ENCODE measurements at regions not wholly inside any gene's neighbourhood (a gene's known extent, or its start where the extent isn't known, plus 50 kb on each side); places are given as distances from the start of the nearest gene placed in this dataset.
A peak's percentile ranks its signal among the peaks of the same experiment; 100 is the strongest.

DNA sequence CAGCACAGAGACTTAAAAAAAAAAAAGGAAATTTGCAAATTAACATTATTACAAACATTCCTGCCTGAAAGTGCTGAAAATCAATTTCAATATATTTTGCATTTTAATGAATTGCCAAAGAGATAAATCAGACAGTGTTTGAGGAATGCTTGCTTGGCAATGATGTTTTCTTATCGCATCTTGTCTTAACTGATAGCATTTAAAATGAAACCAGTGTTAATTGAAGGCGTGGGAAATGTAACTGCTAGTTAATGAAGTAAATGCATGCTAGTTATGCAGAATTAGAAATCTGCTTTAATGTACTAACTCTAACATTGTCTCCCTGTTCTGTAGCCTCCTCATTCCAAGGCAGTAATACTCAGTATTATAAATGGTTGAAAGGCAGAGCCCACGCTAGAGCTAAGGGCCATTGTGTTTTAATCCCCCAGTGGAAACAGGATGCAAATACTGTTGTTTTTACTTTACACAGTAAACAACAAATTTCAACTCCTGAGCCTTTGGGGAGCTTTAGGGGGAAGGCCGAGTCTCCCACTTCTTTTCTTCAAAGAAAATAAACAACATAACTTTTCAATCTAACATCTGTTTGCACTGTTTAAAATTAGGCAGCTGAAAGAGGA lies 586.9 kb downstream of the TLE4 start:
- DNase-seq: no peak

DNA sequence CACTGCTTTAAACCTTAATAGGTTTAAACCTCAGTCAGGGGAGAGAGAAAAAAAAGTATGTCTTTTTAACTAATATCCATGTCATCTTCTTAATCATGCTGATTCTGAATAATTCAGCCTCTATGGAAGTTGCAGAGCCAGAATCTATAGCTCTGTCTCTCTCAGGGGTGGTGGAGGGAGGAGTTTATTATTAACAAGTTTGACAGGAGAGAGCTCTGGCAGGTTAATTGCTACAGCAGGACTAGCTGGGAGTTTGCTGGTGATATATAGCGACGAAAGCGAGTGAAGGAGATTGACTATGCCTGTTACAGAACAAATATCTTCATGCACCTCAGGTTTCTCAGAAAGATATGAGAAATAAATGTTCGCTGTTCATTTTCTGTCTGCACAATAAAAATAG lies 586.4 kb downstream of the TLE4 start:
- DNase-seq: no peak

DNA sequence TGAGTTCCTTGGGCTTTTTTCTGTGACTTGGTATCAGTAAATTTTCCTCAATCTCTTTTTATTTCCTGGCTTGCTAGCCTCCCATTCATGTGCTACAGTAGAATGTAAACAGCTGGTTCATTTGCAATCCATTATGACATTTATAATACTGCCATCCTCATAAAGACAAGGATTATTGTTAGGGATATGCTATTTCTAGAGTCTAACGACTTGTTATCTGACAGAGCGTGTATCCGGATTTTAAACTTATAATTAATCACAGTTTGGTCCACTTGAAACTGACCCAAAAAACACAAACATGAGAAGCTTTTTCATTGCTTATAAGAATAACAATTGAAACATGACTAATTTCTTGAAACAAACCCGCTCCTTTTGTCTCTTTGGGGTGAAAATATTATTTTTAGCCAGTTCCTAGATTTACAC lies 585.8 kb downstream of the TLE4 start:
- DNase-seq: no peak

DNA sequence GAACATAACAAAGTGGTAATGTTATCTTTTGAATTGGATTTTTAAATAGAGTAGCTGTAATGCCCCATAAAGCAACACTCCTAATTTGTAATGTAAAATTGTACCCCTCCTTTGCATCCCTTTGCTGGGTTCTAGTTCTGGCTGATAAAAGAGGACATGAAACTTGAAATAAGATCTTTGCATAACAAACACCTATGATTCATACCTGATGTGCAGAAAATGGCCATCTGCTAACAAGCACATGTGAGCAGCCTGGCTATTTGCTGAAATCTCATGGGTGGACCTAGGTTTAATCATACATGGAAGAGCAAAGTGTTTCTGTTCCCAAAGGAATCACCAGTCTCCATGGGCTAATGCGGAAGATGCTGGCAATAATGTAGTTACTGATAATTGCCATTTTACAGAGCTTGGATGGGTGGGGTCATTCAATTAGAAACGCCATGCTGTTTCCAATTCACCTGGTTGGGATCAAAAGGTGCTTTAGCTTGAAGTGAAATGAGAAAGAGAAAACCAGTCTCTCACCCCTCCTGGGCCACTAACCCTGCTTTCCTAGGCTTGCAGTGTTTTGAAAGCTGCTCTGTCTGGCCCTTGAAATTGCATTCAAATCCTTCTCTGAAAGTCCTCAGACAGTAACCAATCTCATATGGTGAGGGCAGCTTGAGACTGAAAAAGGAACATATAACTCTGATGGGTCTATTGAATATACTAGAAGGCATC lies 585.1 kb downstream of the TLE4 start:
- DNase-seq: no peak

DNA sequence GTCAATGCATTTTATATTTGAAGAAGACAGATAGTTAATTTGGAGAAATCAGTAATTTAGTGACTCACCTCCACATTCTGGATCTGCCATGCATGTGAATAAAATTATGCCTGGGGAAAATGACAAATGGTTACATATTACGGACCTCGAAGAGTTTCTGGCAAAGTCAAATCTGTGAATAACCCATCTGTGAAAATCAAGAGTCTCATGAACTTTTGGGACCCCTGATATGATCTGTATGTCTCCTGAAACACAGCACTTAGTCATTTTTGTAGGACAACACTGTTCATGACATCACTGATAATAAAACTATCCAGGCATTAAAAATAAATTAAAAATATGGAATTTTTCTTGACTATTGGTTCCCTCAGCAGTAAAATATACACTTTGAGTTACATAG lies 584.5 kb downstream of the TLE4 start:
- no peak for DNase-seq

DNA sequence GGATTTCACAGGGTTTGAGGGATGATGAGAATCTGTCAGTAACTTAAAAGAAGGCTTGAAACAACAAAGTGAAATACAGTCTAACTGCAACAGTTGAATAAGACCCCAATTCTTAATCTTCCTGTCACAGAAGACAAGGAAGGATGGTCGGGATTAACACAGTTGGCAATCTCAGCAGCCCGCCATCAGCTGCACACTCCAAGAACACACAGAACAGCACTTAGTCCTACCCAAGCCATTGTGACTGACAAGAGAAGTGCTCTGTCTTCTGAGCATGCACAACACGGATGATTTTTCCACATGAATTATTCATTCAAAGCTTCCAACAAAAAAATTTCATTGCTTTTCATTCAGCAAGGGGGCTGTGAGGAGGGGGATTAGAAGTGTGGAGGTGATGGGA lies 576.1 kb downstream of the TLE4 start:
- DNase-seq: no peak

DNA sequence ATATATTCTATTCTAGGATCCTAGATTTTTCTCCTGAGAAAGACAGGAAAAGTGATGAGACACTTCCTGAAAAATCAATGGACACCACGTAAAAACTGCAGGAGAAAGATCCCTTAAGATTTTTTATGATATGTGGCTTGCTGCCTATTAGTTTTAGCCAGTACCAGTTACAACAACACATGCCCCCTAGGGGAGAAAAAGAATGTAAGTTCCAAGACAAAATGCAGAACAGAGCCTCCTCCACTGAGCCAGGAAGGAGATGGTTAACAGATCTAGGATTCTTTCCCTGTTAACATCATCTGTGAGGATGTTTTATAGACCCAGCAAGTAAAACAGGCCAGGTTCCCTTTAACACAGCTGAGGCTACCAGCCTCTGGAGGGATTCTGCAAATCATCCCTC lies 574.7 kb downstream of the TLE4 start:
- no peak for DNase-seq

DNA sequence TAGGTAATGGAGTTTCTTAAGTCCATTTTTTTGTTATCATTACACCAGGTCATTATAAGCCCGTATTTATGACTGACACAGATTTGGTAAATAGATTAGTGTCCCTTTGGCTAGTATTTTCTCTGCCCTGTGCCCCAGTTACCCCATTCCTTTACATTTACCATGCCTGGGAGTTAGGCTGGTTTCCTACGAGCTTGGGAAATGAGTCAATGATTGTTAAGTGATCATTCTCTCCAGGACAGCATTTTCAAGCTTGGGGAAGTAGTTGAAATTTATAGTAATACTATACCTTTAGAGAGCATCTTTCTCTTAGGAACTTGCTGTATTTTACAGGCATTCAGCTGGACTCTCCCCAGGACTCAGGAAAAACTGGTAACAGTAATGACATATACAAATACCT lies 573.1 kb downstream of the TLE4 start:
- no peak for DNase-seq

DNA sequence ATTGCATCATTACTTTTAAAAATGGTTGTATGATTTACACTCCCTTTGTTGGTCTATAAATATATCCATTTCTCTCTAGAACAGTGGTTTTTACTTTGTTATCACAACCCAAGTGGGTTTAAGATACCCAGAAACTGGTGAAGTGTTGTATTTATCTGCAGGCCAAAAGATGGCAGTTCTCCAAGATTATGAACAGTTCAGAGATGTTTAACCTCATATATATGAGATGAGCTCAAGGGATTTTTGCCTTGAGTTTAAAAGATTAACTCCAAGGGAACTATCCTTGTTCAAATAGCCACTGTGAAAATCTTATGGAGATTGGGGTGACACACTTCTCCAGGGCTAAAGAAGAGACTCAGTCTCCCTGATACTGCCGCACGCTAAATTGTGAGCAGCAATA lies 572.6 kb downstream of the TLE4 start:
- DNase-seq: no peak

DNA sequence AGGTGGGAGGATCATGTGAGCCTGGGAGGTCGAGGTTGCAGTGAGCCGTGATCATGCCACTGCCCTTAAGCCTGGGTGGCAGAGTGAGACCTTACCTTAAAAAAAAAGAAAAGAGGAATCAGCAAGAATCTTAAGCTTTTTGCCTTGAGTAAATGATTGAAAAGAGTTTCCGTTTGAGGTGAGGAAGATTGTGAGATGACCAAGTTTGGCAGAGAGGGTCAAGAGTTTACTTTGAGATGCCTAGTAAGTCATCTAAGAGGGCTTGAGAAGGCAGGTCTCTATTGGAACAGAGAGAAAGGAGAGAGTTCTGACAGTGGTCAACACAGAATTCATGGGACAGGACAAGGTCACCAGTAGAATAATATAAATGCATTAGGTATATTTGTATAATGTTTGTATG lies 572.1 kb downstream of the TLE4 start:
- no peak for DNase-seq

DNA sequence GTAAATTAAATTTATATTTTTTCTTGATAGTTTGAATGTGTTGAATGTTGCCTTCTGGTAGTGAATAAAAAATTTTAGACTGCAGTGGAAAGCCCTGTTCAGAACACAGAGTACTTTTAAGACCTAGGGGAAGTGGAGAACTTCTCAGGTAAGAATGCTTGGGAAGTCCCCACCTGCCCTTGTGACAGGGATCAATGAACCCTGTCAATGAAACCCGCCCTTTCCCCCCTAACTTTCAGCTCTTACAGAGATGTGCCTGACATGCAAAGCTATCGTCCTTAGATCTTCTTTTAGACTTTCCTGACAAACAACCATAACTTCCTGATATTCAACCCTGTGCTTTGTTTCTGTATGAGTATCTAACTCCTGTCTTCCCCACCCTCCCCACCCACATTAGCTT lies 562.7 kb downstream of the TLE4 start:
- no peak for DNase-seq

DNA sequence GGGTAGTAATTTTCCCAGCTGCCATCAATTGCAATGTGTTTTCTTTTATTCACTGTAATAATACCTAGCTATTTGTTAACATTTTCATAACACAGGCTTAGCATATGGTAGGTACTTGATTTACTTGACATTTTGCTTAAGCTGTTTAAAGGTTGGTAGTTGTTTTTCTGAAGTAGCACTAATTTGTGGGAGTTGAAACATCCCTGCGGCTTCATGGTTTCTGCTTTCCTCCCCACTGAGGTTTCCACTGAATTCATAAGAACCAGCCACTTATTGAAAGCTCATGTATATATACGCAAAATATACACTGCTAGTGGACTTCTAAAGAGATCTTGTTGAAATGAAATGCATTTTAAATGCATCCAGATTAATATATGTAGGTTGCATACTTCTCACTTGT lies 559.9 kb downstream of the TLE4 start:
- no peak for DNase-seq

DNA sequence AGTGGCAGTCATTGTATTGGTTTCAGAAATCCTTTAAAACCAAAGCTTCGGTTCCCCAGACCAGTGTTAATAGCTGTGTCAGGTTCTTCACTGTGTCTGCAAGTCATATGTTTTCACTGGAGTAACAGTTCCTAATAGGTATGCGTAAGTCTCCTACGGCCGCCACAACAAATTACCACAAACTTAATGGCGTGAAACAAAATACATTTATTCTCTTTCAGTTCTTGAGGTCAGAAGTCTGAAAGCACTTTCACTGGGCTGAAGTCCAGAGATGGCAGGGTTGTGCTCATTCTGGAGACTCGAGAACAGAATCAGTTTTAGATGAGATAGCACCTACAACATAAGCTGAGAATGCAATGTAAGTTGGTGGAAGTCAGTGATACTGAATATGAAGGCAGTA lies 556.2 kb downstream of the TLE4 start:
- no peak for DNase-seq

DNA sequence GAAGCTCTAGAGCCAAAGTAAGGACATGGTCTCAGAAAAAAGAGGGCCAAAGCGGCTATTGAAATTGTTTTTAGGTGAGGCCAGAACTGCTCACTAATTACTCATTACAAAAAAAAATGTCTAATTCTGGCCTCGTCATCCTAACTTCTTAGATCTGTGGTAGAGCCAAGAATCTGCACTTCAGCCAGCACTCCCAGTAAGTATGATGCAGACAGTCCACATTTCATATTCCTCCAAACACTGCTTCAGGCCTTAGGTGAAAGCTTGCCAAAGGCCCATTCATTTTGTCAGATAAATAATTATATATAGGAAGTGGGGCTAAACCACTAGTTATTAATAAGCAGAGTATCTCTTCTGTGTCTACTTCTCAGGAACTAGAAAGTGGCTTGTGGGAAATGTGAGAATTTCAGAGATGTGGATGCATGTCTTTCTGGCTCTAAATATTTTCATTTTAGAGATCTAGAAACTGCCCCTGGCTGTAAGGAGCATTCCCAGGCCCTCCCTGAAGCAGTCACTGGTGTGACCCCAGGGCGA lies 554.0 kb downstream of the TLE4 start:
- no peak for DNase-seq

DNA sequence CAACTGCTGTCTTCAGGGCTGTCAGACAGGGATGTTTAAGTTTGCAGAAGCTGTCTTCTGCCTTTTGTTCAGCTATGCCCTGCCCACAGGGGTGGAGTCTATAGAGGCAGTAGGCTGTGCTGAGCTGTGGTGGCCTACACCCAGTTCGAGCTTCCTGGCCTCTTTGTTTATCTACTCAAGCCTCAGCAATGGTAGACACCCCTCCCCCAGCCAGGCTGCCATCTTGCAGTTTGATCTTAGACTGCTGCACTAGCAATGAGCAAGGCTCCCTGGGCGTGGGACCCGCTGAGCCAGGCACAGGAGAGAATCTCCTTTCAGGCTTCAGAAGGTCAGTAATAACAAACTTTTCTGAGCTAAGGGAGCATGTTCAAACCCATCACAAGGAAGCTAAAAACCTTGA lies 545.3 kb downstream of the TLE4 start:
- DNase-seq: no peak

DNA sequence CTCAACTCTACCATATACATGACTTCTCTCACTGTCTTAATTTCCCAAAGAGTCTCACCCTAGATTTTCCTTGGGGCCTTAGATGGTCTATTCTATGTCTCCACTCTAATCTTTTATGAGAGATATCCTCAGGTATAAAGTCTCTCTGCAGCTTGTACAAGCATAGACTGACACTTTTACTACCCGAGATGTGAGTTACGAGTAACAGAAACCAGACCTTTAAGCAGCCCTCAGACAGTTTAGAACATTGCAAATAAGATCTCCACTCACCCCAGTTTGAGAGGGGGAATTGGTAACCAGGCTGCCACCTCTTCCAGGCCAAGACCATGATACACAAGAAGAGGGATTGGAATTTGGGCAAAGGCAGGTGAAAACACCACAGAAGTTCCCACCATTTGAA lies 542.5 kb downstream of the TLE4 start:
- no peak for DNase-seq

DNA sequence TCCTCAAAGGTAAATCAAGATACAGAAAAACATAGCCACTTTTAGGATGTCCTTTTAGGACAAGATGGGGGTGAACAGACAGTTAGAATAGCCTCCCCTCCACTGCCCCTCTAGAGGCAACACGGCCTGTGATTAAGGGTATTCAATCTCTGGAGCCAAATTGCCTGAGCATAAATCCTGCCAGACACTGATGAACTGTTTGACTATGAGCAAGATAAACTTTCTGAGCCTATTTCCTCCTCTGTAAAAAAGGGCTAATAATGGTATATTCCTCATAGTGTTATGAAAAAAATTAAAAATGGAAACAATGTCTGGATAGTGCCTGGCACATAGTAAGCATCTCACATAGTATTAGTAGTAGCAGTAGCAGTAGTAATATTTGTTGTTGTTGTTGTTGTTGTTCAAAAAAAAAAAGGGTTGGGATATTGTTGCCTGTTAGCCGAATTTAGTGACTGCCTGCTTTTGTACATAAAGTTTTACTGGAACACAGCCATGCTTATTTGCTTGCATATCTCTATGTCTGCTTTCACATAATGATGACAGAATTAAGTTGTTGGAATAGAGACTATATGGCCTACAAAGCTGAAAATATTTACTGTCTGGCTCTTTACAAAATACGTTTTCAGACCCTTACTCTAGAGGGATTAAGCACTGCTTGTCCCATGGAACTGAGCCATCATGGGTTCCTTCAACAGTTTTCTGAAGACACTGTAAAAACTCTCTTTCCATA lies 536.3 kb downstream of the TLE4 start:
- no peak for DNase-seq

DNA sequence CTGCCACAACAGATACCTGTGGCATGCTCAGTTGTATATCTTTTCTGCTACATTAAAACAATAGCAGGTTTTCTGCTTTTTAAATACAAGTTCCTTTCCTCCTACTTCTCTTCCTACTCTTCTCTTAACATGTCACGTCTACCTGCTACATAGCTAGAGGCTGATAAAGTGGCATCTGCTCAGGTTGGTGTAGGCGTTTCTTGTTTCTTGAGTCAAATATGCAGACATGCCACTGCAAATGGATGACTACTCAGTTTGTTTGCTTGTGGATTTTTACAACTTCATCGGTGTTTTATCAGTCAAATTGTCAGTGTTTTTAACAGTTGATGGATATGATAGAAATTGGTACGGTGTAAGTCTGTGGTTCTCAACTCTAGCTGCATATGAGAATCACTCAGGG lies 525.7 kb downstream of the TLE4 start:
- no peak for DNase-seq

DNA sequence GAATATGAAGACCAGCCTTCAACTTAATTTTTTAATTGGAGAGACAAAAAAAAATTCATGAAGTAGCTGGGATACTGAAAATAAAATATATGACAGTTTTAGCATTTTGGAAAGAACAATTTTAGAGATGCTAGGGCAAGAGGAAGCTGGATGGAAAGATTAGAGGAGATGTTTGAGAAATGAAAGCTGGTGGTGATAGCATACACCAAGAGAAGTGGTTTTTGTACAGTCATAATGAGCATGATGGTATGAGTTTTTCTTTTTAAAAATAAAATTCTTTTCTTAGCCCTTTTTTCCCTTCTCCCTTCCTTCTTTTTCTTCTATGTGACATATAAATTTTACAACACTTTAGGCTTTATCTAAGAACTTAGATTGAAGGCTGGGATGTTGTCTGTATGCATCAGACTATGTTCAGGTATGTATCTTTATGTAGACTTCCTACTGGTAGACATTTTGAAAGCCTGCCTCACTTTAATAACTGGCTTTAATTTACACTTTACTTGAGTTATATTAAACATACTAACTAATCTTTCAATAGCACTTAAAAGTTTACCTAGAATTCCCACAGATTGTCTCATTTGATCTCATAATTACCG lies 522.5 kb downstream of the TLE4 start:
- no peak for DNase-seq

DNA sequence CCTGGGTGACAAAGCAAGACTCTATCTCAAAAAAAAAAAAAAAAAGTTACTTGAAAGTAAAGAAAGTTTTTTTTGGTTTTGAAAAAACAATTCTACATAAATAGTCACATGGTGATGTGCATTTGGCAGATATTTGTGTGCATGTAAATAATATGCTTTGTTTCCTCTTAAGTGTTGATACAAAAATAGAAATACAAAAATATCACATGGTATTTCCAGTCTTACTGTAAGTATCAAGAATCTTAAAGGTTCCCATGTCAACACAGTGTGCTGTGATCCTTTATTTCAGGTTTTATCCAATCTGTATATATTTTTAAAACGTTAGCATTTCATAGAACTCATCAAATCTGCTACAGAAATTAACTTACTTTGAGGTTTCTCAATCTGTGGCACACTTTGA lies 521.9 kb downstream of the TLE4 start:
- DNase-seq: no peak

DNA sequence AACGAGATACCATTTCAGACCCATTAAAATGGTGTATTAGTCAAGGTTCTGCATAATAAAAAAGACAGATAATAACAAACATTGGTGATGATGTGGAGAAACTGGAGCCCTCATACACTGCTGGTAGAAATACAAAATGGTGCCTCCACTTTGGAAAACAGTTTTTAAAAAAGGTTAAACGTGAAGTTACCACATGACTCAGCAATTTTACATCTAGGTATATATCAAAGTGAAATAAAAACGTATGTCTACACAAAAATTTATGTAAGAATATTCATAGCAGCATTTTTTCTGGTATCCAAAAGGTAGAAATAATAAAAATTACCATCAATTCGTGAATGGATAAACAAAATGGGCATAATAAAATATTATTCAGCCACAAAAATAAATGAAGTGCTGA lies 519.8 kb downstream of the TLE4 start:
- DNase-seq: no peak

DNA sequence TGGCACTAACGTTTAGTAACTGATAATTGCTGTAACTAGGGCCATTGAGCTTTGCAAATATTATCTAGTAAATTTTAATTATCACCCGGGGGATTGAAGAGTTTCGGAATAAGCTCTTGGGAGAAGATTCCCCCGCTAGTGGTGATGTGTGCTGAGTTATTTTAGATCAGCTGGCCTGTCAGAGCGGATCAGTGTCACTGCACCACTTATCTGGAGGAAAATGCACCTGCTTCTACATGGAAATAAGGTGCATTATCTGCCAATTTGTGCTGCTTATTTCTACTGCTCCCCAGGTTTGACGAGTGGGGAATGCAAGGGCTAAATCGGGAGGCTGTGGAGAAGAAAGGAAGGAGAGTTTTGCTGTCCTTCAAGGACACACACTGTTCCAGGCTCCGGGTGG lies 518.6 kb downstream of the TLE4 start:
- DNase-seq: peak; percentile 30 to 83

DNA sequence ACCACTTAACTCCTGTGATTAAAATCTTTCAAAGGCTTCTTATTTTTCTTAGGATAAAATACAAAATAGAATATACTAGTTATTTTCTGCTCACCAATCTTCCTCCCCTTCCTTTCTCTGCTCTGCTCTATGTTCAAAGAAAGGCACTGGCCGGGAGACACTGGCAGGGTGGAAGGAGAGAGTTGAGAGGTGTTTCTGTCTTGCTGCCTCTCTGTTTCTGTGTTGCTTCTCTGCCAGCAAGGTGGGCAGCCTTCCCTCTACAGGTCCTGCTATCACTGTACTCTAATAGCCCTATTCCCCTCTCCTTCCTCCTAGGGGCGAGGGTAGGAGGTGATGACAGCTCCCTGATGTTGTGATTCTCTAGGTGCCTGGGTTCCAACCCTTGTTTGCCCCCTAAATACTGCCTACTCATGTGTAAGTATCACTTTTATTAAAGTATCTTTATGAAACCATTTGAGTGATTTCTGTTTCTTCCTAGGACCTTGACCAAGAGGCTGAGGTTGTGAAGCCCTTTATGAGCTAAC lies 515.1 kb downstream of the TLE4 start:
- no peak for DNase-seq

DNA sequence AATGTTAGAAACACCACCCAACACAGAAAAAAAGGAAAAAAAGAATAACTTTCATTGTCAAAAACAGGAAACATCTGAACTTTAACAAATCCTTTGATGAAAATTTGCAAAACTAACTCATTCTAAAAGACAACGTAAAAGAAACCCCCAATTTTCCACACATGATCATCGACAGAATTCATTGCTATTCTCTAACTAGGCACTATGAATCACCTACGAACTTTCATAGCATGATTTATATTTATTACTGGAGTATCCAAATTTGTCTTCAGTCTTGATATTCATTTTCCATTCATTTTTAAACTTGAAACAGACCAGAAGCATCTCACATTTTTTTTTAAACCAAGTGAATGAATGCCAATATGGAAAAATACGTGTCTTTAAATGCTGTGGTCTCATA lies 514.6 kb downstream of the TLE4 start:
- no peak for DNase-seq
